DND-41 (cell line): ENCODE measurements at regions not wholly inside any gene's neighbourhood (a gene's known extent, or its start where the extent isn't known, plus 50 kb on each side); places are given as distances from the start of the nearest gene placed in this dataset.
"Not testable (repeated sequence)": the region's sequence is repeated elsewhere in the genome, so short reads cannot be mapped to it uniquely, and the experiment has no call there.

Source experiments
- ATAC-seq: fragments of 200-7000 bp; cut with Tn5 transposase; 3 replicates; pipeline ENCODE4 v1.9.1; 2021; ENCODE audit warnings: low read depth; ENCODE audit not compliant: insufficient read depth
- DNase-seq: peaks from one replicate; pipeline ENCODE4 v3.0.0-alpha.2; 2020
- H2AFZ ChIP-seq: 2 replicates; pipeline ENCODE4 v1.6.0; 2012; ENCODE audit warnings: low read depth, low read length
- H3K27ac ChIP-seq: 2 replicates; pipeline ENCODE4 v1.5.1; 2012; ENCODE audit warnings: low read length, inconsistent platforms
- H3K27me3 ChIP-seq: fragments of 200-600 bp; sonication (generic); 2 replicates; pipeline ENCODE4 v1.6.0; 2012; ENCODE audit warnings: low read length, mild to moderate bottlenecking, inconsistent platforms; ENCODE audit not compliant: insufficient read depth, poor library complexity
- H3K36me3 ChIP-seq: 2 replicates; pipeline ENCODE4 v1.5.1; 2012; ENCODE audit warnings: low read length, inconsistent platforms; ENCODE audit not compliant: insufficient read depth
- H3K4me1 ChIP-seq: 2 replicates; pipeline ENCODE4 v1.5.1; 2012; ENCODE audit warnings: mild to moderate bottlenecking, low read length; ENCODE audit not compliant: insufficient read depth
- H3K4me2 ChIP-seq: 2 replicates; pipeline ENCODE4 v1.6.0; 2012; ENCODE audit warnings: mild to moderate bottlenecking, moderate library complexity, low read length, inconsistent platforms; ENCODE audit not compliant: insufficient read depth
- H3K4me3 ChIP-seq, 2 experiments: fragments of 200-600 bp in 1 of 2; shearing (Covaris generic) in 1 of 2; 2 replicates each; pipeline ENCODE4 v1.5.1; 2012 to 2016; ENCODE audit warnings: inconsistent platforms in 2 of 2, low read length in 2 of 2, mild to moderate bottlenecking in 2 of 2, low read depth in 1 of 2, moderate library complexity in 1 of 2
- H3K79me2 ChIP-seq: 2 replicates; pipeline ENCODE4 v1.6.0; 2012; ENCODE audit warnings: low read length, inconsistent platforms; ENCODE audit not compliant: insufficient read depth
- H3K9ac ChIP-seq: 2 replicates; pipeline ENCODE4 v1.6.0; 2012; ENCODE audit warnings: low read depth, mild to moderate bottlenecking, inconsistent platforms, low read length, moderate library complexity
- H3K9me3 ChIP-seq: 2 replicates; pipeline ENCODE4 v1.5.1; 2012; ENCODE audit warnings: low read length, moderate library complexity, mild to moderate bottlenecking, inconsistent platforms; ENCODE audit not compliant: insufficient read depth, severe bottlenecking
- H4K20me1 ChIP-seq: 2 replicates; pipeline ENCODE4 v1.6.0; 2012; ENCODE audit warnings: low read length; ENCODE audit not compliant: insufficient read depth
- EZH2 ChIP-seq: IDR thresholded peaks from 3 replicates; pipeline ENCODE4 v1.6.1; 2012; ENCODE audit warnings: borderline replicate concordance, low read depth, mild to moderate bottlenecking, moderate library complexity, low read length, inconsistent platforms; ENCODE audit not compliant: severe bottlenecking
- TF ChIP-seq, protein P1 (sequence below): IDR thresholded peaks from 2 replicates; pipeline ENCODE4 v1.5.1; 2012; ENCODE audit warnings: borderline replicate concordance, low read length, moderate library complexity, mild to moderate bottlenecking; ENCODE audit not compliant: poor library complexity, severe bottlenecking; ENCODE audit errors: extremely low read depth

DNA sequence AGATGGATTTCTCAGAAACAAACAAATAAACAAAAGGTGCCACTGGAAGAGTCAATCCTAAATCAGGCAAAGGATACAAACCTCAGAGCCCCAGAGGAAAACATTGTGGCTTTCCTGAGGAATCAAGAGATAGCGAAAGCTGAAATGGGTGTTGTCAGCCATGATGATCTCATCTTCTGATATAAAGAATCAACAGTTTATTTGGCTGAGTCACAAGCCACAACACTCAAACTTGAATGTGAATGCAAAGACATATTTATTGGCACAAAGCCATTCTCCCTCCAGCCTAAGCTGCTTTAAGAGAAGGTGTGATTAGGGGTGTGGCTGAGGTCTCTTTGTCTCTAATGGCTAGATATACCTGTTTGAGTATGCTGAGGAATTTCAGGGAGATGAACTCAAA lies 73.3 kb upstream of the NREP start:
- no peaks in the 10 kb centered on the region for H4K20me1 ChIP-seq
- TF ChIP-seq, protein P1, sequence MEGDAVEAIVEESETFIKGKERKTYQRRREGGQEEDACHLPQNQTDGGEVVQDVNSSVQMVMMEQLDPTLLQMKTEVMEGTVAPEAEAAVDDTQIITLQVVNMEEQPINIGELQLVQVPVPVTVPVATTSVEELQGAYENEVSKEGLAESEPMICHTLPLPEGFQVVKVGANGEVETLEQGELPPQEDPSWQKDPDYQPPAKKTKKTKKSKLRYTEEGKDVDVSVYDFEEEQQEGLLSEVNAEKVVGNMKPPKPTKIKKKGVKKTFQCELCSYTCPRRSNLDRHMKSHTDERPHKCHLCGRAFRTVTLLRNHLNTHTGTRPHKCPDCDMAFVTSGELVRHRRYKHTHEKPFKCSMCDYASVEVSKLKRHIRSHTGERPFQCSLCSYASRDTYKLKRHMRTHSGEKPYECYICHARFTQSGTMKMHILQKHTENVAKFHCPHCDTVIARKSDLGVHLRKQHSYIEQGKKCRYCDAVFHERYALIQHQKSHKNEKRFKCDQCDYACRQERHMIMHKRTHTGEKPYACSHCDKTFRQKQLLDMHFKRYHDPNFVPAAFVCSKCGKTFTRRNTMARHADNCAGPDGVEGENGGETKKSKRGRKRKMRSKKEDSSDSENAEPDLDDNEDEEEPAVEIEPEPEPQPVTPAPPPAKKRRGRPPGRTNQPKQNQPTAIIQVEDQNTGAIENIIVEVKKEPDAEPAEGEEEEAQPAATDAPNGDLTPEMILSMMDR = no peak
- ATAC-seq = peak; percentile 73
- no peak overlapping the region for H3K4me3 ChIP-seq
- no peak overlapping the region for H2AFZ ChIP-seq
- peaks cover 4% of the 10 kb centered on the region for H3K9me3 ChIP-seq
- no peak overlapping the region for H3K27ac ChIP-seq
- no peaks in the 10 kb centered on the region for H3K79me2 ChIP-seq
- no peak overlapping the region for H3K4me2 ChIP-seq
- DNase-seq = no peak
- no peaks in the 10 kb centered on the region for H3K36me3 ChIP-seq
- H3K4me1 ChIP-seq = peaks cover 12% of the 10 kb centered on the region
- no peak overlapping the region for H3K9ac ChIP-seq
- H3K27me3 ChIP-seq = no peaks in the 10 kb centered on the region

DNA sequence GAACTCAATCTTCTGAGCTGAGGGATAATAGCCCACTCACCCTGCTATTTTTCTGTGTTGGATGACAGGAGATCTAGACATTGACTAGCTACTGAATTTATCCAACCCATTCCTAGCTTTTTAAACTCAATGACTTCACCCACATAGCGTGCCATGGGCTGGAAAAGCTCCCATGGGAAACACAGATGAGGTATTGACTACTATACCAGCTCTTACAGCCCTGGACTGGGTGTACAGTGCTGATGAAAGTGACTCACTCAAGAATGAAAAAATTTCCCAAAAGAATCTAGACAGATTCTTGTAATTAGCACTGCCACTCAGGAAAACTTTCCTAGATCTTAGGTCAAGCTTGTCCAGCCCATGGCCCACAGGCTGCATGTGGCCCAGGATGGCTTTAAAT lies 72.7 kb upstream of the NREP start:
- ATAC-seq (no peak), DNase-seq (no peak)
- peaks cover 4% of the 10 kb centered on the region for H3K9me3 ChIP-seq
- H4K20me1 ChIP-seq = no peaks in the 10 kb centered on the region
- TF ChIP-seq, protein P1 = no peak
- TF ChIP-seq EZH2 = no peak
- no peaks in the 10 kb centered on the region for H3K27me3 ChIP-seq
- H2AFZ ChIP-seq = no peak overlapping the region
- H3K9ac ChIP-seq = no peak overlapping the region
- H3K4me3 ChIP-seq = no peak overlapping the region
- H3K36me3 ChIP-seq = no peaks in the 10 kb centered on the region
- peaks cover 12% of the 10 kb centered on the region for H3K4me1 ChIP-seq
- no peaks in the 10 kb centered on the region for H3K79me2 ChIP-seq
- no peak overlapping the region for H3K27ac ChIP-seq
- H3K4me2 ChIP-seq = no peak overlapping the region

DNA sequence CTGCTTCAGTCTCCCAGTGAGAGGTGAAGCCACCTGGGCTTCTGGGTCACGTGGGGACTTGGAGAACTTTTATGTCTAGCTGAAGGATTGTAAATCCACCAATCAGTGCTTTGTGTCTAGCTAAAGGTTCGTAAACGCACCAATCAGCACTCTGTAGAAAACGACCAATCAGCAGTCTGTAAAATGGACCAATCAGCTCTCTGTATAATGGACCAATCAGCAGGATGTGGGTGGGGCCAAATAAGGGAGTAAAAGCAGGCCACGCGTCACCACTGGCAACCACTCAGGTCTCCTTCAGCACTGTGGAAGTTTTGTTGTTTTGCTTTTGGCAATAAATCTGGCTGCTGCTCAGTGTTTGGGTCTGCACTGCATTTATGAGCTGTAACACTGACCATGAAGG lies 69.1 kb upstream of the NREP start:
- H3K4me3 ChIP-seq = no peak overlapping the region
- no peaks in the 10 kb centered on the region for H4K20me1 ChIP-seq
- H3K9ac ChIP-seq = no peak overlapping the region
- H3K27ac ChIP-seq = no peak overlapping the region
- H2AFZ ChIP-seq = no peak overlapping the region
- H3K4me2 ChIP-seq = no peak overlapping the region
- no peaks in the 10 kb centered on the region for H3K27me3 ChIP-seq
- no peaks in the 10 kb centered on the region for H3K79me2 ChIP-seq
- H3K36me3 ChIP-seq = no peaks in the 10 kb centered on the region
- ATAC-seq (no peak), DNase-seq (no peak)
- H3K4me1 ChIP-seq = peaks cover 12% of the 10 kb centered on the region
- H3K9me3 ChIP-seq = peaks cover 4% of the 10 kb centered on the region
- TF ChIP-seq EZH2 = no peak
- TF ChIP-seq, protein P1 = no peak

DNA sequence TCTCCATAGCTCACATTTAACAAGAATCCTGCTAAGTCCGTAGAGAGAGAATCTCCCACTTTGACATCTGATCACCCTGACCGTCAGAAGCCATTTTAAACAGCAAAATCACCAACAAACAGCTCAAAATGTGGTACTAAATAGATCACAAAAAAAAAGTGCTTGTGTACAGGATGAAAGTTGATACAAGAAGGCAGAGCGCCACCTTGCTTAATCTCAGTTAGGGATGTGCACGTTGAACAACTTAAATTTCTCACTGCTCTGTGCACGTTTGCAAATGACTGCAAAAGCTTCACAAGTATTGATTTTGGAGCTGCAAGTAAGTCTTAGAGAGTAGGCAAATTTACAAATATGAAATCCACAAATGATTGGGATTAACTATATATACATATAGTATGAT lies 63.1 kb upstream of the NREP start:
- Histone ChIP-seq H3K9me3 (peaks cover 14% of the 10 kb centered on the region), H3K4me2 (no peak overlapping the region), H3K4me1 (peaks cover 8% of the 10 kb centered on the region; the same call in 1 of the 2 replicates), H3K27me3 (no peaks in the 10 kb centered on the region), H3K36me3 (no peaks in the 10 kb centered on the region), H3K4me3 (no peak overlapping the region), H2AFZ (no peak overlapping the region; the same call in 1 of the 2 replicates), H3K79me2 (no peaks in the 10 kb centered on the region), H3K9ac (no peak overlapping the region), H4K20me1 (no peaks in the 10 kb centered on the region), H3K27ac (no peak overlapping the region)
- ATAC-seq (no peak), DNase-seq (no peak)
- TF ChIP-seq, protein P1 = peak; percentile 32
- TF ChIP-seq EZH2 = no peak

DNA sequence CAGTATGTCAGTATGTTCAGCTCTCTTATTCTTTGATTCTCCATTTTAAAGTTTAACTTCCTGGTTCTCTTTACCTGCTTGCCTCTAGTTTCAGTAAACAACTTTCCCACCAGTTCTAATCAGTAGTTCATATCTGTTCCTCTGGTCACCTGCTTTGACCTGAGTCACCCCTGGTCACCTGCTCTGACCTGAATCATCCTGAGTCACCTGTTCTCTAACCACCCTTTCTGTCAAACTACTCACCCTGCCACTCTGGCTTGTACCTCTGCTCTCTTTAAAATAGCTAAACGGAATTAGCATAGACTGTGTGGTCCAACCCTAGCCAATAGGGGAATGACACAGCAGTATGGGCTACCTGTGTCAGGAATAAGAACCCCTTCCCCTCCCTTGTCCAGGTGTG lies 62.0 kb upstream of the NREP start:
- not testable (repeated sequence) for H3K27me3 ChIP-seq, H2AFZ ChIP-seq, H3K27ac ChIP-seq, H3K4me2 ChIP-seq, H3K79me2 ChIP-seq, H3K9ac ChIP-seq, H3K4me3 ChIP-seq, H4K20me1 ChIP-seq, DNase-seq, ATAC-seq, H3K36me3 ChIP-seq
- H3K4me1 ChIP-seq = peaks cover 14% of the 10 kb centered on the region; the same call in 1 of the 2 replicates
- peaks cover 14% of the 10 kb centered on the region for H3K9me3 ChIP-seq
